Ishikawa (cell line): ENCODE measurements at regions not wholly inside any gene's neighbourhood (a gene's known extent, or its start where the extent isn't known, plus 50 kb on each side); places are given as distances from the start of the nearest gene placed in this dataset.

Source experiments
- CEBPB ChIP-seq: IDR thresholded peaks from 2 replicates; pipeline ENCODE4 v1.6.1; 2012
- CREB1 ChIP-seq: IDR thresholded peaks from 2 replicates; pipeline ENCODE4 v1.6.1; 2012; ENCODE audit warnings: low read depth
- EP300 ChIP-seq: IDR thresholded peaks from 2 replicates; pipeline ENCODE4 v1.6.1; 2012; ENCODE audit warnings: borderline replicate concordance
- FOXM1 ChIP-seq: IDR thresholded peaks from 2 replicates; pipeline ENCODE4 v1.6.1; 2012; ENCODE audit warnings: low read depth, borderline replicate concordance
- MAX ChIP-seq: IDR thresholded peaks from 2 replicates; pipeline ENCODE4 v1.6.1; 2012
- RAD21 ChIP-seq: IDR thresholded peaks from 2 replicates; pipeline ENCODE4 v1.6.1; 2012; ENCODE audit warnings: low read depth
- REST ChIP-seq: IDR thresholded peaks from 2 replicates; pipeline ENCODE4 v1.6.1; 2012; ENCODE audit warnings: low read depth, mild to moderate bottlenecking
- TAF1 ChIP-seq: IDR thresholded peaks from 2 replicates; pipeline ENCODE4 v1.6.1; 2012; ENCODE audit warnings: low read depth, mild to moderate bottlenecking
- TCF12 ChIP-seq: IDR thresholded peaks from 2 replicates; pipeline ENCODE4 v1.6.1; 2012; ENCODE audit warnings: low read depth
- TEAD4 ChIP-seq: IDR thresholded peaks from 2 replicates; pipeline ENCODE4 v1.6.1; 2012
- USF1 ChIP-seq: IDR thresholded peaks from 2 replicates; pipeline ENCODE4 v1.6.1; 2012
- YY1 ChIP-seq: IDR thresholded peaks from 2 replicates; pipeline ENCODE4 v1.6.1; 2012; ENCODE audit warnings: low read depth
- ZBTB7A ChIP-seq: IDR thresholded peaks from 2 replicates; pipeline ENCODE4 v1.6.1; 2012; ENCODE audit warnings: low read depth

DNA sequence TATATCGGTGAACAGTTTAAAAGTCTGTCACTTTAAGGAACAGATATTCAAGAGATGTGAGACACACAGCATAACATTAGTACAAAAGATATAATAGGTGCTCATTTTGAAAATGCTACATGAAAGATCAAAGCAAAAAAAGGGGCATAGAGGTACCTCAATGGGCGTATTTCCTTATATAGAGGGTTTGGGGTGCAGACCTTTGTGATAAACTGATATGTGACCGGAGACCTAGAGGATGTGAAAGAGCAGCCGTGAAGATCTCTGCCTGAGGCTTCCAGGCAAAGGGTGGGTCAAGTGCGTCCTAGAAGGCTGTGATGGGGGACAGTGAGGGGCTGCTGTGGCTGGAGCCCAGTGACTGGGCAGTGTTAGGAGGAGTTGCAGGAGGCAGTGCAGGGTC, 551.4 kb downstream of the ETS1 start:
- no peak for TF ChIP-seq CEBPB
- no peak for TF ChIP-seq USF1
- no peak for TF ChIP-seq REST

- TF ChIP-seq RAD21, result peak; percentile 95
These were observed 555.7 kb downstream of the ETS1 start for GRCh38 chr11:128031538-128032134.

DNA sequence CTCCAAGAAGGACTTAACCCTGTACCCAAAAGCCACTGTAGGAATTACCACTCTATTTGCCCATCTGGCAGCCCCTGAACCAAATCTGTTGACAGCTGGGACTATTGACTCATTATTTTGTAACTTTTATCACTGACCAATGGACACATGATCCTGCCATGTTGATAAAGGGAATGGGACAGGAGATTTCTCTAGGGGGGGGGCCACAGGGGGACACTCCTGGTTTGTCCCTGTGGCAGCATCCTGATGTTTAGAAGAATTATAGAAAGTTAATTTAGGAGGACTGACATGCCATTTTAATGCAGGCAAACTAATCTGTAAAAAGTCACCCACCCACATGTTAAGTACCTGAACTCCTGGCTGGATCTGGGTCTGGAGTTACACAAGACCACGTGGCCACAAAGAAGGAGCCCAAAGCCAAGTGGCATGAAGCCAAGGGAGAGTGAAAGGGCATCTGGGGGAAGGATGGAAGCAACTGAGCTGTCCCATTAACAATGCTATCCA, 558.1 kb downstream of the ETS1 start:
- TF ChIP-seq ZBTB7A (no peak), USF1 (peak; percentile 34; the same call in 1 of the 2 replicates)

- TF ChIP-seq EP300, result no peak
- TF ChIP-seq ZBTB7A, result no peak
- TF ChIP-seq CREB1, result no peak
- TF ChIP-seq CEBPB, result no peak
- no peak for TF ChIP-seq TCF12
- no peak for TF ChIP-seq YY1
- TF ChIP-seq TEAD4, result no peak
- TF ChIP-seq FOXM1, result no peak
- no peak for TF ChIP-seq TAF1
- no peak for TF ChIP-seq REST
- TF ChIP-seq MAX, result no peak
- TF ChIP-seq RAD21, result no peak
These were observed 560.8 kb downstream of the ETS1 start for GRCh38 chr11:128026596-128026995.

DNA sequence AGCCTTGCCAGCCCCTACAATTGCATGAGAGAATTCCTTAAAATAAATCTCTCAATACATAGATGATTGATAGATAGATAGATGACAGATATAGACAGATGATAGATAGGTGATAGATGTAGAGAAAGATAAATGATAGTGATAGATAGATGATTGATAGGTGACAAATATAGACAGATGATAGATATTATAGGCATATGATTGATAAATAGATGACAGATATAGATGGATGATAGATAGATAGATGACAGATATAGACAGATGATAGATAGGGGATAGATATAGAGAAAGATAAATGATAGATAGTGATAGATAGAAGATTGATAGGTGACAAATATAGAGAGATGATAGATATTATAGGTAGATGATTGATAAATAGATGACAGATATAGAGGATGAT, 564.6 kb downstream of the ETS1 start:
- no peak for TF ChIP-seq MAX
- TF ChIP-seq ZBTB7A, result no peak
- TF ChIP-seq TCF12, result no peak
- TF ChIP-seq RAD21, result no peak
- TF ChIP-seq CEBPB, result no peak
- TF ChIP-seq TAF1, result no peak
- no peak for TF ChIP-seq USF1
- no peak for TF ChIP-seq CREB1

DNA sequence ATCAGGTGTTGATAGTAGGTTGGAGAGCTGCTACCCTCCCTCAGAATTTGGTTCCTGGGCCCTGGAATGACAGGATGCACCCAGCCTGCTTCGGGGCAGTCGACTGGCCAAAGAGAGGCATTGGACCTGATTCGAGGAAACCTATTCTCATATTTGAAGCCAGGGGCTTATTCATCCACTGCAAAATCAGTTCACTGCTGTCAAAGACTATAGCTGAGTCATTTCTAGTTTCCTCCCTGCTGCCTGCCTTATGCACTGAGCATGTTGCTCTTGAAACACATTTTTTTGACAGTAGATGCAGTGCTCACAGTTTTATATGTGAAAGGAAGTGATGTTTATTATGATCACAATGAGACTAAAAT, 565.4 kb downstream of the ETS1 start:
- no peak for TF ChIP-seq FOXM1

DNA sequence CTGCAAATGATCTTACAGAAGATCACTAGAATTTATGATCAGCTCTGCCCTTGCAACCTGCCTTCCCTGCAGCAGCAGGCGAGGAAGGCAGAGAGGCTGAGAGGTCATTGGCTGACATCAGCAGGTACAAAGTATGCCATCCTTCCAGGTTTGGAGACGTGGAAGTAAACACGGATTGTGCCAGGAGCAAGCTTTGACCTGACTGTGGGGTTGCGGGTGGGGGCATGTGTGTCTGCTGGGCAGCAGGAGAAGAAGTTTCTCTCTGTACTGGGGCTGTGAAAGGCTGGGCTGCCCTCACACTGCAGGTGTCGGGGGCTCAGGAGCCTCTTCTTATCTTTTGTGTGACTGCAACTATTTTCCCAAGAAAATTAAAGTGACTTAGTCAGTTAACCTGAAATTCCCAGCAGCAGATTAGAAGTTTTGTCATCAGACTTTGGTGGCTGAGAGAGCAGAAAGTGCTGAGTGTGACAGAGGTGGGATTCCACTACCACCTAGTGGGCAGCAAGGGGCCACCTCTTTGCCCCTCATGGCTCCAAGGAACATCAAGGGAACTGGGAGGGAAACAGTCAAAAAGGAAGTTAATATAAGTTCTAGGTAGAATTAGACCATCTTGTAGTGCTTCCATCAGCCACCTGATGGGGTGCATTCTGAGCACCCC, 565.9 kb downstream of the ETS1 start:
- no peak for TF ChIP-seq USF1
- TF ChIP-seq CEBPB, result no peak
- peak; percentile 48 for TF ChIP-seq RAD21
